IPS DF 6.9 (cell line): ENCODE measurements at regions not wholly inside any gene's neighbourhood (a gene's known extent, or its start where the extent isn't known, plus 50 kb on each side); places are given as distances from the start of the nearest gene placed in this dataset.
A peak's percentile ranks its signal among the peaks of the same experiment; 100 is the strongest.

Experiments
- DNase-seq: peaks from one replicate; pipeline ENCODE4 v3.0.0-alpha.2; 2013; ENCODE audit warnings: low read depth, low spot score
- H3K27ac ChIP-seq: one replicate; pipeline ENCODE4 v1.5.1; 2013; ENCODE audit warnings: low read length, control low read depth
- H3K27me3 ChIP-seq: 2 replicates; pipeline ENCODE4 v1.6.1; 2013; ENCODE audit warnings: mild to moderate bottlenecking, low read length; ENCODE audit not compliant: control insufficient read depth, insufficient read depth
- H3K36me3 ChIP-seq: 2 replicates; pipeline ENCODE4 v1.6.1; 2013; ENCODE audit warnings: low read length; ENCODE audit not compliant: control insufficient read depth, insufficient read depth
- H3K4me1 ChIP-seq: 2 replicates; pipeline ENCODE4 v1.6.1; 2013; ENCODE audit warnings: low read length; ENCODE audit not compliant: control insufficient read depth, insufficient read depth
- H3K4me3 ChIP-seq: 2 replicates; pipeline ENCODE4 v1.5.1; 2013; ENCODE audit warnings: mild to moderate bottlenecking, low read length
- H3K9me3 ChIP-seq: 2 replicates; pipeline ENCODE4 v1.6.1; 2013; ENCODE audit warnings: low read length, inconsistent platforms; ENCODE audit not compliant: control insufficient read depth, insufficient read depth
- WGBS: extraction: QIAGEN DNeasy Blood & Tissue Kit; methylation state at CpG from one replicate; pipeline ENCODE4 v1.1.7; 2013; ENCODE audit warnings: mixed read lengths, missing lambda C conversion rate; ENCODE audit not compliant: insufficient read length, insufficient coverage; 5-methylcytosine and 5-hydroxymethylcytosine counted together

GRCh38 chr11:109609454-109610185, 187.6 kb downstream of the C11orf87 start:
- Histone ChIP-seq H3K9me3 (peaks cover 1% of the 10 kb centered on the region; the same call in 1 of the 2 replicates), H3K27me3 (no peaks in the 10 kb centered on the region), H3K4me1 (no peaks in the 10 kb centered on the region), H3K36me3 (no peaks in the 10 kb centered on the region), H3K4me3 (no peak overlapping the region), H3K27ac (no peak overlapping the region)
- no peak for DNase-seq
- no CpG with 5 or more reads among the region's 1 CpG for WGBS

GRCh38 chr11:109612496-109612895, 190.5 kb downstream of the C11orf87 start:
- no peaks in the 10 kb centered on the region for H3K27me3 ChIP-seq
- no peak overlapping the region for H3K27ac ChIP-seq
- H3K4me1 ChIP-seq, result no peaks in the 10 kb centered on the region
- no peaks in the 10 kb centered on the region for H3K36me3 ChIP-seq
- no peak overlapping the region for H3K4me3 ChIP-seq
- no CpG with 5 or more reads among the region's 3 CpGs for WGBS
- DNase-seq, result no peak
- no peaks in the 10 kb centered on the region for H3K9me3 ChIP-seq

DNA sequence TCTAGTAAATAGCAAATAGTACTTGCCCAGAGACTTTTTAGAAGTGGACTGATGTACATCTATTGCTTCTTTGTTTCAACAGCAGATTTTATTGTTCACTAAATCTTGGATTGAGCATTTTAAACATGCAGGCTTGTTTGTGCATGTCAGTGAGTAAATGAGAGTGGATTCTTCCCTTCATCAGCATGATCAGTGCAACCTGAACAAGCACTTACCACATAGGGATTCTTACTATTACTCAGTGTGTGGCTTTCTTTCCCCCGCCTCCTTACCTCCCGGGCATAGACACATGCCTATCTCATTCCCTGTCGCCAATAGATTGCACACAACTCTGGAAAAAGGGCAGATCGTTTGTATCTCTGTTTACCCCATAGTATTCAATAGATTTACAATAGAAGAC, 197.5 kb downstream of the C11orf87 start:
- H3K4me1 ChIP-seq, result no peaks in the 10 kb centered on the region
- WGBS, result no CpG with 5 or more reads among the region's 4 CpGs

DNA sequence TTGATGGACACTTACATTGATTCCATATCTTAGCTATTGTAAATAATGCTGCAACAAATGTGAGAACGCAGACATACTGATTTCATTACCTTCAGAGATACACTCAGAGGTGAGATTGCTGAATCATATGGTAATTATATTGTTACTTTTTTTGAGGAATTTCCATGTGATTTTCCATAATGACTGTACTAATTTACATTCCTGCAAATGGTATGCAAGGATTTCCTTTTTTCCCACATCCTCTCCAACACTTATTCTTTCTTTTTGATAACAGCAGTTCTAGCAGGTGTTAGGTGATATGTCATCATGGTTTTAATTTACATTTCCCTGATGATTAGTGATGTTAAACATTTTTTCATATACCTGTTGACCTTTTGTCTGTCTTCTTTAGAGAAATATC, 207.7 kb downstream of the C11orf87 start:
- DNase-seq, result no peak
- H3K27me3 ChIP-seq, result no peaks in the 10 kb centered on the region
- no peak overlapping the region for H3K4me3 ChIP-seq
- H3K36me3 ChIP-seq, result no peaks in the 10 kb centered on the region
- no peak overlapping the region for H3K27ac ChIP-seq
- no peaks in the 10 kb centered on the region for H3K4me1 ChIP-seq
- no peaks in the 10 kb centered on the region for H3K9me3 ChIP-seq
- WGBS, result no CpG with 5 or more reads among the region's 1 CpG

More for the DNA sequence above, 197.5 kb downstream of the C11orf87 start:
- H3K4me3 ChIP-seq, result no peak overlapping the region
- DNase-seq, result no peak
- no peak overlapping the region for H3K27ac ChIP-seq
- H3K9me3 ChIP-seq, result no peaks in the 10 kb centered on the region
- no peaks in the 10 kb centered on the region for H3K27me3 ChIP-seq
- no peaks in the 10 kb centered on the region for H3K36me3 ChIP-seq

DNA sequence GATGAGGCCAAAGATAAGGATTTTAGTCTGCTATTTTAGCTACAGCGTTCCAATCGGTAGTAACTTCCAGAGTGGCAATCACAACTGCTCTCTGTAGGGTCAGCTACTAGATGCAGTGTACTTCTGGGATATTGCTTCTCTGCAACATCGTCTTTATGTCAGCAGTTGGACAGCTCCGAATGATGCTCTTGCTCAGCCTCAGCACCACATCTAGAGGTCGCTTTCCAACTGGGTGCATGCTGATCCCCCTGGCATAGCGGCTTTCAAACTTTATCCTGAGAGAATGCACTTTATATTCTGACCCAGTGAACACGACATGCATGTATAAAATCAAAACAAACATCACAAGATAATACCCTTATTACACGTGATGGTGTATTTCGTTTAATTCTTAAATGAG, 219.6 kb downstream of the C11orf87 start:
- no CpG with 5 or more reads among the region's 9 CpGs for WGBS
- H3K4me3 ChIP-seq, result no peak overlapping the region
- DNase-seq, result peak; percentile 4
- H3K27me3 ChIP-seq, result no peaks in the 10 kb centered on the region
- H3K36me3 ChIP-seq, result no peaks in the 10 kb centered on the region
- no peaks in the 10 kb centered on the region for H3K4me1 ChIP-seq
- no peaks in the 10 kb centered on the region for H3K9me3 ChIP-seq
- no peak overlapping the region for H3K27ac ChIP-seq

- Histone ChIP-seq H3K27me3 (no peaks in the 10 kb centered on the region), H3K36me3 (no peaks in the 10 kb centered on the region), H3K4me3 (no peak overlapping the region), H3K9me3 (no peaks in the 10 kb centered on the region), H3K4me1 (no peaks in the 10 kb centered on the region), H3K27ac (no peak overlapping the region)
- DNase-seq, result no peak
- WGBS, result no CpG with 5 or more reads among the region's 2 CpGs
Measured at GRCh38 chr11:109644152-109644551, 222.2 kb downstream of the C11orf87 start.

- Histone ChIP-seq H3K36me3 (no peaks in the 10 kb centered on the region), H3K27me3 (no peaks in the 10 kb centered on the region), H3K4me1 (no peaks in the 10 kb centered on the region), H3K4me3 (no peak overlapping the region), H3K9me3 (no peaks in the 10 kb centered on the region), H3K27ac (no peak overlapping the region)
- DNase-seq, result no peak
Measured at GRCh38 chr11:109648804-109649203, 226.8 kb downstream of the C11orf87 start.

DNA sequence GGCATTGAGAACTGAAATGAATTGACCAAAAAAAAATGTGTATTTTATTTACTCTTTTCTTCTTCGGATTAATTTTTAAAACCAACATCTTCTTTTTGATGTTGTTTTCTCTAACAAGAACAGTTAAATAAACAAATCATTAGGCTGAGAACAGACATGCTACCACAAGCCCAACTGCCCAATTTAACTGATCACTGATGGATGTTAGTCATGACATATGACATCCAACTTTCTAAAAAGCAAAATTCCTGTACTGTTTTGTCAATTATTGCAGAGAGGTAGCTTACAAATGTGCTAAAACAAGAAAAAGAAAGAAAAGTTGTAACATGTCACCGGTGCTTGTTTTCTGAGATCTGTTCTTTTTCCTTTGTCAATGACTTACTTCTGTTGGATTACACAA, 232.1 kb downstream of the C11orf87 start:
- H3K36me3 ChIP-seq, result no peaks in the 10 kb centered on the region
- H3K4me3 ChIP-seq, result no peak overlapping the region
- no peaks in the 10 kb centered on the region for H3K4me1 ChIP-seq
- H3K27ac ChIP-seq, result no peak overlapping the region
- no peaks in the 10 kb centered on the region for H3K27me3 ChIP-seq
- no peaks in the 10 kb centered on the region for H3K9me3 ChIP-seq
- DNase-seq, result no peak
- WGBS, result no CpG with 5 or more reads among the region's 2 CpGs

- H3K27me3 ChIP-seq, result no peaks in the 10 kb centered on the region
- DNase-seq, result no peak
- WGBS, result no CpG with 5 or more reads among the region's 4 CpGs
- H3K27ac ChIP-seq, result no peak overlapping the region
- H3K36me3 ChIP-seq, result no peaks in the 10 kb centered on the region
- no peaks in the 10 kb centered on the region for H3K4me1 ChIP-seq
- H3K4me3 ChIP-seq, result no peak overlapping the region
- no peaks in the 10 kb centered on the region for H3K9me3 ChIP-seq
Measured at GRCh38 chr11:109658190-109658589, 236.2 kb downstream of the C11orf87 start.

DNA sequence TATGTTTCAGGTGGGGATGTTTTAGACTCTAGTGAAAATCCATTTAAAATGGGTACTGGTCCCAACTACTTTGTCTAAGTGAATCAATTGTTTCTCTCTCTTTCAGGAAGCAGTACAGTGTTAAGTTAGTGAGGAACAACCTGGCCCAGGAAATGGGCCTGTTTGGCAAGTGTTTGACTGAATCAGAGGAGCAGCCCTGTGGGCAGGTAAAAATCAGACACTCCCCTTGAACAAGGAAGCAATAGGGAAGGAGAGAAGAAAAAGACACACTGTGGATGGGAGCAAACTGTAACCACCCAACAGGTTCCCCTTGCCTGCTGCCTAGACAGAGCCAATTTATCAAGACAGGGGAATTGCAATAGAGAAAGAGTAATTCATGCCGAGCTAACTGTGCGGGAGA, 245.7 kb downstream of the C11orf87 start:
- DNase-seq, result no peak
- Histone ChIP-seq H3K36me3 (no peaks in the 10 kb centered on the region), H3K27ac (no peak overlapping the region), H3K9me3 (no peaks in the 10 kb centered on the region), H3K4me3 (no peak overlapping the region), H3K4me1 (no peaks in the 10 kb centered on the region), H3K27me3 (no peaks in the 10 kb centered on the region)
- WGBS, result no CpG with 5 or more reads among the region's 2 CpGs

- WGBS, result no CpG with 5 or more reads among the region's 2 CpGs
- Histone ChIP-seq H3K9me3 (no peaks in the 10 kb centered on the region), H3K4me3 (no peak overlapping the region), H3K27ac (no peak overlapping the region), H3K36me3 (no peaks in the 10 kb centered on the region), H3K4me1 (no peaks in the 10 kb centered on the region), H3K27me3 (no peaks in the 10 kb centered on the region)
- no peak for DNase-seq
Measured at GRCh38 chr11:109668973-109669634, 247.1 kb downstream of the C11orf87 start.
